Fibroblast of skin of left biceps (primary cell): ENCODE measurements at regions not wholly inside any gene's neighbourhood (a gene's known extent, or its start where the extent isn't known, plus 50 kb on each side); places are given as distances from the start of the nearest gene placed in this dataset.
"Not testable (repeated sequence)": the region's sequence is repeated elsewhere in the genome, so short reads cannot be mapped to it uniquely, and the experiment has no call there.

Experiments used
- DNase-seq, 2 experiments: peaks; one replicate each; pipeline ENCODE4 v3.0.0-alpha.2; 2013; ENCODE audit warnings: low read depth in 2 of 2

- no peak for DNase-seq
These were observed 578.2 kb downstream of the MEI4 start for GRCh38 chr6:78231002-78231401.

- DNase-seq, result peak in 1 of 2 experiments; percentile 9
These were observed 590.7 kb downstream of the MEI4 start for GRCh38 chr6:78243519-78243918.

- DNase-seq, result peak in 1 of 2 experiments; percentile 8
These were observed 599.1 kb downstream of the MEI4 start for GRCh38 chr6:78251931-78252330.

- DNase-seq, result no peak
These were observed 600.8 kb downstream of the MEI4 start for GRCh38 chr6:78253618-78254017.

GRCh38 chr6:78259935-78260334 is 607.1 kb downstream of the MEI4 start:
- no peak for DNase-seq

- DNase-seq, result not testable (repeated sequence)
These were observed 606.9 kb upstream of the IRAK1BP1 start for GRCh38 chr6:78260427-78260826.

GRCh38 chr6:78268591-78269452 is 598.5 kb upstream of the IRAK1BP1 start:
- DNase-seq, result no peak

GRCh38 chr6:78300885-78301284 is 566.5 kb upstream of the IRAK1BP1 start:
- no peak for DNase-seq

- DNase-seq, result no peak
These were observed 564.9 kb upstream of the IRAK1BP1 start for GRCh38 chr6:78302411-78302810.

GRCh38 chr6:78308025-78308424 is 559.3 kb upstream of the IRAK1BP1 start:
- no peak for DNase-seq

- no peak for DNase-seq
These were observed 545.1 kb upstream of the IRAK1BP1 start for GRCh38 chr6:78322068-78322845.

GRCh38 chr6:78324213-78324612 is 543.1 kb upstream of the IRAK1BP1 start:
- DNase-seq, result no peak

GRCh38 chr6:78340755-78341154 is 526.6 kb upstream of the IRAK1BP1 start:
- DNase-seq, result no peak

- no peak for DNase-seq
These were observed 521.5 kb upstream of the IRAK1BP1 start for GRCh38 chr6:78345882-78346281.

GRCh38 chr6:78347191-78347916 is 520.0 kb upstream of the IRAK1BP1 start:
- DNase-seq, result no peak

GRCh38 chr6:78353040-78353439 is 514.3 kb upstream of the IRAK1BP1 start:
- DNase-seq, result no peak

- no peak for DNase-seq
These were observed 503.7 kb upstream of the IRAK1BP1 start for GRCh38 chr6:78363688-78364087.

GRCh38 chr6:78365473-78365872 is 501.9 kb upstream of the IRAK1BP1 start:
- no peak for DNase-seq

- DNase-seq, result no peak
These were observed 490.3 kb upstream of the IRAK1BP1 start for GRCh38 chr6:78377056-78377455.

GRCh38 chr6:78379982-78380381 is 487.4 kb upstream of the IRAK1BP1 start:
- DNase-seq, result no peak

- no peak for DNase-seq
These were observed 486.8 kb upstream of the IRAK1BP1 start for GRCh38 chr6:78380541-78380940.

GRCh38 chr6:78383968-78384367 is 483.4 kb upstream of the IRAK1BP1 start:
- DNase-seq, result no peak
